CD4-positive, alpha-beta T cell (primary cell): ENCODE measurements at regions not wholly inside any gene's neighbourhood (a gene's known extent, or its start where the extent isn't known, plus 50 kb on each side); places are given as distances from the start of the nearest gene placed in this dataset.
"Not testable (repeated sequence)": the region's sequence is repeated elsewhere in the genome, so short reads cannot be mapped to it uniquely, and the experiment has no call there.

Experiments
- ATAC-seq: fragments of 200-7000 bp; cut with Tn5 transposase; one replicate; pipeline ENCODE4 v1.10.0; 2022; ENCODE audit warnings: mild to moderate bottlenecking; ENCODE audit not compliant: poor library complexity
- CTCF ChIA-PET: fragments of 350-600 bp; sonication (Branson Sonifier 250); formaldehyde crosslinking; loops from one replicate; lab custom pipeline; 2021; ENCODE audit warnings: antibody characterized with exemption, inconsistent platforms; lab: Charles Lee
- POLR2A ChIA-PET: fragments of 350-600 bp; sonication (Branson Sonifier 250); formaldehyde crosslinking; loops from one replicate; lab custom pipeline; 2021; ENCODE audit warnings: antibody characterized with exemption, inconsistent platforms; lab: Charles Lee
- DNase-seq, 14 experiments: peaks; one replicate each; pipeline ENCODE4 v3.0.0-alpha.2; 2013 to 2020; ENCODE audit warnings: mixed read lengths in 2 of 14
- H3K27ac ChIP-seq, 2 donors: one replicate each; pipeline versions ENCODE4 v1.5.1 to v1.7.0; 2013; ENCODE audit warnings: low read length in 2 of 2, low read depth in 1 of 2, mild to moderate bottlenecking in 1 of 2
- H3K27me3 ChIP-seq, 2 experiments: 1 replicate in 1 of 2; 2 replicates in 1 of 2; pipeline versions ENCODE4 v1.6.1 to v1.7.0; 2013; ENCODE audit warnings: low read length in 2 of 2, control low read depth in 1 of 2, mild to moderate bottlenecking in 1 of 2, moderate library complexity in 1 of 2; ENCODE audit not compliant: insufficient read depth in 2 of 2, control insufficient read depth in 1 of 2
- H3K36me3 ChIP-seq: one replicate; pipeline ENCODE4 v1.6.1; 2013; ENCODE audit warnings: low read length, control low read depth; ENCODE audit not compliant: insufficient read depth
- H3K4me1 ChIP-seq: one replicate; pipeline ENCODE4 v1.6.1; 2013; ENCODE audit warnings: low read length, control low read depth; ENCODE audit not compliant: insufficient read depth
- H3K4me3 ChIP-seq: one replicate; pipeline ENCODE4 v1.5.1; 2013; ENCODE audit warnings: mild to moderate bottlenecking, low read length, moderate library complexity
- H3K9me3 ChIP-seq, 2 experiments: 1 replicate in 1 of 2; 2 replicates in 1 of 2; pipeline versions ENCODE4 v1.6.1 to v1.7.0; 2013; ENCODE audit warnings: low read length in 2 of 2, mild to moderate bottlenecking in 2 of 2, control low read depth in 1 of 2, moderate library complexity in 1 of 2; ENCODE audit not compliant: control insufficient read depth in 1 of 2, insufficient read depth in 1 of 2
- H3K27ac Mint-ChIP-seq: one replicate; pipeline ENCODE4 v1.8.0; 2020; ENCODE audit warnings: mixed read lengths
- H3K27me3 Mint-ChIP-seq: one replicate; pipeline ENCODE4 v1.8.0; 2021; ENCODE audit warnings: mixed read lengths
- H3K36me3 Mint-ChIP-seq: one replicate; pipeline ENCODE4 v1.8.0; 2021; ENCODE audit warnings: low read depth, mixed read lengths
- H3K4me1 Mint-ChIP-seq: one replicate; pipeline ENCODE4 v1.8.0; 2021; ENCODE audit warnings: low read depth, mixed read lengths
- H3K4me3 Mint-ChIP-seq: one replicate; pipeline ENCODE4 v1.8.0; 2020; ENCODE audit warnings: mild to moderate bottlenecking, mixed read lengths
- H3K9me3 Mint-ChIP-seq: one replicate; pipeline ENCODE4 v1.8.0; 2020; ENCODE audit warnings: mixed read lengths
- intact Hi-C, 2 experiments: fragments of 100-400 bp; cut with DNase I in 1 of 2; cut with micrococcal nuclease in 1 of 2; formaldehyde crosslinking; loops; one replicate each; pipeline versions ENCODE4 v1.15.1 to v1.9.0; 2023 to 2025; cut with DNase I, micrococcal nuclease
- TF ChIP-seq, protein P1 (sequence below): fragments of 200-600 bp; IDR thresholded peaks from one replicate; pipeline ENCODE4 v1.8.0; 2022; ENCODE audit warnings: antibody characterized with exemption, mild to moderate bottlenecking

GRCh38 chr16:86261379-86261778 is 248.9 kb upstream of the FOXF1 start:
- ChIA-PET POLR2A (no interaction called here), CTCF (no interaction called here)
- TF ChIP-seq, protein P1, sequence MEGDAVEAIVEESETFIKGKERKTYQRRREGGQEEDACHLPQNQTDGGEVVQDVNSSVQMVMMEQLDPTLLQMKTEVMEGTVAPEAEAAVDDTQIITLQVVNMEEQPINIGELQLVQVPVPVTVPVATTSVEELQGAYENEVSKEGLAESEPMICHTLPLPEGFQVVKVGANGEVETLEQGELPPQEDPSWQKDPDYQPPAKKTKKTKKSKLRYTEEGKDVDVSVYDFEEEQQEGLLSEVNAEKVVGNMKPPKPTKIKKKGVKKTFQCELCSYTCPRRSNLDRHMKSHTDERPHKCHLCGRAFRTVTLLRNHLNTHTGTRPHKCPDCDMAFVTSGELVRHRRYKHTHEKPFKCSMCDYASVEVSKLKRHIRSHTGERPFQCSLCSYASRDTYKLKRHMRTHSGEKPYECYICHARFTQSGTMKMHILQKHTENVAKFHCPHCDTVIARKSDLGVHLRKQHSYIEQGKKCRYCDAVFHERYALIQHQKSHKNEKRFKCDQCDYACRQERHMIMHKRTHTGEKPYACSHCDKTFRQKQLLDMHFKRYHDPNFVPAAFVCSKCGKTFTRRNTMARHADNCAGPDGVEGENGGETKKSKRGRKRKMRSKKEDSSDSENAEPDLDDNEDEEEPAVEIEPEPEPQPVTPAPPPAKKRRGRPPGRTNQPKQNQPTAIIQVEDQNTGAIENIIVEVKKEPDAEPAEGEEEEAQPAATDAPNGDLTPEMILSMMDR, result no peak
- peaks cover 2 to 8% of the 10 kb centered on the region in 2 experiments for H3K27me3 ChIP-seq
- Mint-ChIP-seq H3K36me3 (no peaks in the 10 kb centered on the region), H3K27ac (no peak overlapping the region), H3K4me3 (no peak overlapping the region), H3K4me1 (no peaks in the 10 kb centered on the region), H3K9me3 (no peaks in the 10 kb centered on the region), H3K27me3 (peaks cover 17% of the 10 kb centered on the region)
- no peaks in the 10 kb centered on the region for H3K9me3 ChIP-seq
- intact Hi-C loops, result no loop called here
- DNase-seq (no peak), ATAC-seq (no peak)
- H3K4me1 ChIP-seq, result no peaks in the 10 kb centered on the region
- no peak overlapping the region for H3K27ac ChIP-seq
- no peaks in the 10 kb centered on the region for H3K36me3 ChIP-seq
- no peak overlapping the region for H3K4me3 ChIP-seq

DNA sequence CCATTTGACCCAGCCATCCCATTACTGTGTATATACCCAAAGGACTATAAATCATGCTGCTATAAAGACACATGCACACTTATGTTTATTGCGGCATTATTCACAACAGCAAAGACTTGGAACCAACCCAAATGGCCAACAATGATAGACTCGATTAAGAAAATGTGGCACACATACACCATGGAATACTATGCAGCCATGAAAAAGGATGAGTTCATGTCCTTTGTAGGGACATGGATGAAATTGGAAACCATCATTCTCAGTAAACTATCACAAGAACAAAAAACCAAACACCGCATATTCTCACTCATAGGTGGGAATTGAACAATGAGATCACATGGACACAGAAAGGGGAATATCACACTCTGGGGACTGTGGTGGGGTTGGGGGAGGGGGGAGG is 242.7 kb upstream of the FOXF1 start:
- H3K27me3 ChIP-seq, H3K36me3 Mint-ChIP-seq, H3K4me1 Mint-ChIP-seq, H3K36me3 ChIP-seq, H3K27ac Mint-ChIP-seq, H3K9me3 Mint-ChIP-seq, POLR2A ChIA-PET, DNase-seq, H3K9me3 ChIP-seq, H3K27ac ChIP-seq, H3K4me1 ChIP-seq, H3K4me3 Mint-ChIP-seq, H3K4me3 ChIP-seq, H3K27me3 Mint-ChIP-seq, intact Hi-C loops, CTCF ChIA-PET, ATAC-seq: not testable (repeated sequence)

- TF ChIP-seq, protein P1, result no peak
- Mint-ChIP-seq H3K27me3 (peaks cover 14% of the 10 kb centered on the region), H3K4me1 (no peaks in the 10 kb centered on the region), H3K27ac (no peak overlapping the region), H3K4me3 (no peak overlapping the region), H3K9me3 (no peaks in the 10 kb centered on the region), H3K36me3 (no peaks in the 10 kb centered on the region)
- intact Hi-C loops, result no loop called here
- Histone ChIP-seq H3K36me3 (no peaks in the 10 kb centered on the region), H3K27me3 (peaks cover 0 to 10% of the 10 kb centered on the region in 2 experiments), H3K27ac (no peak overlapping the region), H3K4me3 (no peak overlapping the region), H3K4me1 (no peaks in the 10 kb centered on the region), H3K9me3 (peaks cover 0 to 5% of the 10 kb centered on the region in 2 experiments)
- ChIA-PET CTCF (no interaction called here), POLR2A (no interaction called here)
- DNase-seq (no peak), ATAC-seq (no peak)
Measured at GRCh38 chr16:86270696-86271095, 239.6 kb upstream of the FOXF1 start.

DNA sequence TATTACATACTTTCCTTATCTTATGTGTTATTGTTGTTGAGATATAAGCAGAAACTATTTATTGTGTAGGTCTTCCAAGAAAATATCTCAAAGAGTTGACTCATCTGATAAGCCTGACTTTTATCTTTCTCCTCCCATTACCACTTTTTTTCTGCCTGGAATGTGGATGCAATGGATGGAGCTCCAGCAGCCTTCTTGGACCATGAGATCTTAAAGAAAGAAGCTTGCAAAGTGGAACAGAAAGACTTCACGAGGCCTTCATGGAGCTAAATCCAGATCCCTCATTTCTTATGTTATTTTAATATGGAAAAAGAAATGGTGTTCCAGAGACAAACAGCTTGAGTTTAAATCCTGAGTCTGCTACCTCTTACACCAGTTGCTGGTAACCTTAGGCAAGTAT is 237.6 kb upstream of the FOXF1 start:
- no peak overlapping the region for H3K4me3 ChIP-seq
- no peaks in the 10 kb centered on the region for H3K4me1 ChIP-seq
- no peaks in the 10 kb centered on the region for H3K36me3 ChIP-seq
- Mint-ChIP-seq H3K4me3 (no peak overlapping the region), H3K4me1 (no peaks in the 10 kb centered on the region), H3K9me3 (no peaks in the 10 kb centered on the region), H3K27me3 (peaks cover 25% of the 10 kb centered on the region), H3K27ac (no peak overlapping the region), H3K36me3 (no peaks in the 10 kb centered on the region)
- TF ChIP-seq, protein P1, result no peak
- no peak overlapping the region for H3K27ac ChIP-seq
- ChIA-PET POLR2A (no interaction called here), CTCF (no interaction called here)
- H3K9me3 ChIP-seq, result peaks cover 0 to 5% of the 10 kb centered on the region in 2 experiments
- peaks cover 0 to 10% of the 10 kb centered on the region in 2 experiments for H3K27me3 ChIP-seq
- intact Hi-C loops, result no loop called here
- DNase-seq, result no peak
- no peak for ATAC-seq
